Suprapubic skin (tissue), 4 donors: ENCODE measurements at regions not wholly inside any gene's neighbourhood (a gene's known extent, or its start where the extent isn't known, plus 50 kb on each side); places are given as distances from the start of the nearest gene placed in this dataset.

Experiments used
- DNase-seq, 2 donors: peaks; one replicate each; pipeline ENCODE4 v3.0.0-alpha.2; 2019; ENCODE audit warnings: low spot score in 2 of 2
- H3K27ac ChIP-seq: fragments of 200-600 bp; sonication (generic); one replicate; pipeline ENCODE4 v1.5.1; 2019
- H3K27me3 ChIP-seq: fragments of 200-600 bp; sonication (generic); one replicate; pipeline ENCODE4 v1.5.1; 2019
- H3K36me3 ChIP-seq: fragments of 200-600 bp; sonication (generic); one replicate; pipeline ENCODE4 v1.5.1; 2019
- H3K4me1 ChIP-seq: fragments of 200-600 bp; sonication (generic); one replicate; pipeline ENCODE4 v1.5.1; 2019
- H3K4me3 ChIP-seq: fragments of 200-600 bp; sonication (generic); one replicate; pipeline ENCODE4 v1.5.1; 2019; ENCODE audit warnings: mild to moderate bottlenecking
- H3K9me3 ChIP-seq: fragments of 200-600 bp; sonication (generic); one replicate; pipeline ENCODE4 v1.5.1; 2019
- EP300 ChIP-seq: sonication (generic); formaldehyde crosslinking; IDR thresholded peaks from one replicate; pipeline ENCODE4 v1.6.1; 2017; ENCODE audit warnings: antibody characterized with exemption
- POLR2A ChIP-seq, 2 donors: fragments of 450-650 bp; IDR thresholded peaks; one replicate each; pipeline ENCODE4 v1.6.1; 2017; ENCODE audit warnings: antibody characterized with exemption in 2 of 2, mild to moderate bottlenecking in 2 of 2, moderate library complexity in 2 of 2
- POLR2AphosphoS5 ChIP-seq, 3 donors: sonication (generic); formaldehyde crosslinking; IDR thresholded peaks; one replicate each; pipeline ENCODE4 v1.6.1; 2017; ENCODE audit warnings: antibody characterized with exemption in 3 of 3
- WGBS: methylation state at CpG from one replicate; pipeline ENCODE4 v1.1.5; 2018; 5-methylcytosine and 5-hydroxymethylcytosine counted together
- TF ChIP-seq, protein P1 (sequence below), 2 donors: fragments of 200-600 bp in 1 of 2; fragments of 450-650 bp in 1 of 2; sonication (generic) in 1 of 2; IDR thresholded peaks; one replicate each; pipeline ENCODE4 v1.5.1; 2016 to 2019; ENCODE audit warnings: antibody characterized with exemption in 2 of 2, mild to moderate bottlenecking in 1 of 2, moderate library complexity in 1 of 2

DNA sequence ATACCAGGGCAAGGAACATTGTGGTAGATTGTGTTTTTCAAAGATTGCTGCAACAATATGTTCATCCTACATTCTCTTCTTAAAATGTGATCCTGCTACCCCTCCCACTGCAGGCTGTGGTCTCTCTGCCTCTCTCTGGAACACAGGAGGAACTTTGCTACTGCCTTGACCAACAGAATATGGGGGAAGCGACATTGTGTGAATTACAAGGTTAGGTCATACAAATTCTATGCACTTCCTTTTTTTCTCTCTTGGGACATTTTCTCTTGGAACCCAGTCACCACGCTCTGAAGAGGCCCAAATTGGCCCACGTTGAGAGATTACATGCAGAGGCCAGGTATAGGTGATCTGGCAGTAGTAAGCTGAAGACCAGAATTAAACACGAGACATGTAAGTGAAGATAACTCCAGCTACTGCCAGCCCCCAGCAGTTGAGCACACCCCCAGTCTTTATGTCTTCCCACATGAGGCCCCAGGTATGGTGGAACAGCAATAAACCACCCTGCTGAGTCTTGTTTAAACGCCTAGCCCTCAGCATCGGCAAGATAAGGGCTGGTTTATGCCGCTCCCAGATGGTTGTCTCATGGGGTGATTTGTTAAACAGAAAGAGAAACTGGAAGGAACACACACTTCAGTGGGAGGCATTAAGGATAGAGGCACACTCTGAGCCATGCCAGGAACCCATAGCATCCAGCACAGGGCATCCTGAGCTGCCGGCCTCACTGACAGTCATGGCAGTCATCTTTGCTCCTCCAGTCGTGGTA lies 59.9 kb downstream of the FAM43A start:
- H3K27ac ChIP-seq = no peak overlapping the region
- no peaks in the 10 kb centered on the region for H3K36me3 ChIP-seq
- 78% methylated on average over 9 of the region's 9 CpGs for WGBS
- peak in 1 of 2 donors; percentile 13 for DNase-seq
- H3K4me3 ChIP-seq = no peak overlapping the region
- TF ChIP-seq POLR2AphosphoS5 (IDR thresholded peaks at IDR 0.05) (no peak), EP300 (no peak), POLR2A (IDR thresholded peaks at IDR 0.05) (no peak)
- TF ChIP-seq, protein P1, sequence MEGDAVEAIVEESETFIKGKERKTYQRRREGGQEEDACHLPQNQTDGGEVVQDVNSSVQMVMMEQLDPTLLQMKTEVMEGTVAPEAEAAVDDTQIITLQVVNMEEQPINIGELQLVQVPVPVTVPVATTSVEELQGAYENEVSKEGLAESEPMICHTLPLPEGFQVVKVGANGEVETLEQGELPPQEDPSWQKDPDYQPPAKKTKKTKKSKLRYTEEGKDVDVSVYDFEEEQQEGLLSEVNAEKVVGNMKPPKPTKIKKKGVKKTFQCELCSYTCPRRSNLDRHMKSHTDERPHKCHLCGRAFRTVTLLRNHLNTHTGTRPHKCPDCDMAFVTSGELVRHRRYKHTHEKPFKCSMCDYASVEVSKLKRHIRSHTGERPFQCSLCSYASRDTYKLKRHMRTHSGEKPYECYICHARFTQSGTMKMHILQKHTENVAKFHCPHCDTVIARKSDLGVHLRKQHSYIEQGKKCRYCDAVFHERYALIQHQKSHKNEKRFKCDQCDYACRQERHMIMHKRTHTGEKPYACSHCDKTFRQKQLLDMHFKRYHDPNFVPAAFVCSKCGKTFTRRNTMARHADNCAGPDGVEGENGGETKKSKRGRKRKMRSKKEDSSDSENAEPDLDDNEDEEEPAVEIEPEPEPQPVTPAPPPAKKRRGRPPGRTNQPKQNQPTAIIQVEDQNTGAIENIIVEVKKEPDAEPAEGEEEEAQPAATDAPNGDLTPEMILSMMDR (IDR thresholded peaks at IDR 0.05) = no peak
- H3K4me1 ChIP-seq = no peaks in the 10 kb centered on the region
- no peaks in the 10 kb centered on the region for H3K9me3 ChIP-seq
- no peaks in the 10 kb centered on the region for H3K27me3 ChIP-seq

DNA sequence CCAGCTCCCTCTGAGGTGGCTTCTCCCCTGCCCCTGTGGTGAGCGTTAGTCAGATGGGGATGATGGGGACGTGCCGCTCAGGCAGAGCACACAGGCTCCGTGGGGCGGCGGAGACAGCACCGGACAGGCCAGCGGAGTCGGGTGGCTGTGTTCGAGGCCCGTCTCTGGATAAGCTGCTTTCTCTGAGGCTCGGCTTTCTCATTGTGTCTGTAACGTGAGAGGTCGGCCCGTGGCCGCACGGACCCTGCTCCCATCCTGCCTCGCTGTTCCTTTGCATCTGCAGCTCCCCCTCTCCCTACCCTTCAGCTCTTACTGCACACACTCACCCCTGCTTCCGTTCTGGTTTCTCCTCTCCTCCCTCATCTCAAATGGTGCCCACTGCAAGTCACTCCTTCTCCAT lies 62.5 kb downstream of the FAM43A start:
- Histone ChIP-seq H3K9me3 (no peaks in the 10 kb centered on the region), H3K27me3 (no peaks in the 10 kb centered on the region), H3K4me1 (no peaks in the 10 kb centered on the region), H3K36me3 (no peaks in the 10 kb centered on the region), H3K4me3 (no peak overlapping the region), H3K27ac (no peak overlapping the region)
- WGBS = 92% methylated on average over 19 of the region's 19 CpGs
- TF ChIP-seq, protein P1 (IDR thresholded peaks at IDR 0.05) = no peak
- TF ChIP-seq POLR2A (IDR thresholded peaks at IDR 0.05) (no peak), POLR2AphosphoS5 (IDR thresholded peaks at IDR 0.05) (no peak), EP300 (no peak)
- peak in 1 of 2 donors; percentile 40 for DNase-seq

DNA sequence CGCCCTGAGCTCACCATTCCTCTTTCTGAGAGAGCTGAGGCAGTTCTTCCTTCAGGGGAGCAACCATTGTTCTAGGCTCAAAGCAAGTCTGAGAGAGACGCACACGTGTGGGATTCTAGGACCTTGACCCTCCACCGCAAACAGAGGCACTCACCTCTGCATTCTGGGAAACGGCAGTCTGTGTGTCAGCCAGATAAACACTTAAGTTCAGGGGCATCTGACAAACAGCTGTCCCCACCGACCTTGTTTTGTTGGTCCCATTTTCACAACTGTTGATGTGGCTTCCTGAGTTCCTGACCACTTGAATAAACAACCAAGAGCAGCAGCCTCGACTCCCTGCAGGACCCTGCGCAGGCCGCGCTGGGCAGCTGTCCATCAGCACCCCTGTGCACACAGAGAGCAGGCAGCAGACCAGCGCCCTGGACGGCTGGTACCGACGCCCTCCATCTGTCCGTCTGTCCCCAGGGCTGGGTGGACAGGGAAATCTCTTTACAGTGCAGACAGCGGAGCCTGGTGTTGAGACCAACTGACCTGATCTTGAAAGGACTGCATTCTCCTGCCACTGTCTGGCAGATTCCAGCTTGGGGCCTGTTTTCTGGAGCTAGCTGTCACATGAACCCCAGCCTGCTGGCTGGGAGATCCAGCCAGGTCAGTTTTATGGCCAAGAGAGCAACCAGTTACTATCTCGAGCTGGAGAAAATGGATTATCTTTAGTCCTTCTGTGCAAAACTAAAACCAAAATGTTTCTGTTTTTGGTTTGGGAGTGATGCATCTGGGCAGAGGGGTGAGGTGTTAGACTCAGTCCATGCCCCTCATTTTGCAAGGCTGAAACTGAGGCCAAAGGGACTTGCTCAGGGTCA lies 64.2 kb downstream of the FAM43A start:
- Histone ChIP-seq H3K4me3 (no peak overlapping the region), H3K36me3 (no peaks in the 10 kb centered on the region), H3K27me3 (no peaks in the 10 kb centered on the region), H3K4me1 (no peaks in the 10 kb centered on the region), H3K27ac (no peak overlapping the region), H3K9me3 (no peaks in the 10 kb centered on the region)
- TF ChIP-seq POLR2A (IDR thresholded peaks at IDR 0.05) = no peak
- no peak for TF ChIP-seq POLR2AphosphoS5 (IDR thresholded peaks at IDR 0.05)
- TF ChIP-seq, protein P1 (IDR thresholded peaks at IDR 0.05) = no peak
- no peak for TF ChIP-seq EP300
- 67% methylated on average over 17 of the region's 17 CpGs for WGBS
- no peak for DNase-seq

DNA sequence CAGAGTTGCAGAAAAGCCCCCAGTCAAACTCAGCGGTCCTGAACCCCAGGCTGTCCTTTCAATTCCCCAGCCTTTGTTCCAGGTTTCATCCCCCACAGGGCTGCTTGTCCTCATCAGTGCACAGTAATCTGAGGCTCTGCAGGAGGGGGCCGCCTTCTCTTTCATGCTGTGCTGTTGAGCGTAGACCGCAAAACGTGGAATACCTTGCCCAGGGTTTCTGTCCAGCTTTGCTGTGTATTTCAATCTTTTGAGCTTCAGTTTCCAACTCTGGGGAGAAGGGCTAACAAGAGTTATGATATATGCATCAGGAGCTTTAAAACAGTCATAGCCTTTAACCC lies 64.8 kb downstream of the FAM43A start:
- Histone ChIP-seq H3K4me1 (no peaks in the 10 kb centered on the region), H3K9me3 (no peaks in the 10 kb centered on the region), H3K36me3 (no peaks in the 10 kb centered on the region), H3K27ac (no peak overlapping the region), H3K27me3 (no peaks in the 10 kb centered on the region), H3K4me3 (no peak overlapping the region)
- DNase-seq = no peak
- 83% methylated on average over 5 of the region's 5 CpGs for WGBS
- TF ChIP-seq, protein P1 (IDR thresholded peaks at IDR 0.05) = no peak
- no peak for TF ChIP-seq EP300
- no peak for TF ChIP-seq POLR2AphosphoS5 (IDR thresholded peaks at IDR 0.05)
- TF ChIP-seq POLR2A (IDR thresholded peaks at IDR 0.05) = no peak
